ENCODE measurements at regions not wholly inside any gene's neighbourhood (a gene's known extent, or its start where the extent isn't known, plus 50 kb on each side); places are given as distances from the start of the nearest gene placed in this dataset.

DNA sequence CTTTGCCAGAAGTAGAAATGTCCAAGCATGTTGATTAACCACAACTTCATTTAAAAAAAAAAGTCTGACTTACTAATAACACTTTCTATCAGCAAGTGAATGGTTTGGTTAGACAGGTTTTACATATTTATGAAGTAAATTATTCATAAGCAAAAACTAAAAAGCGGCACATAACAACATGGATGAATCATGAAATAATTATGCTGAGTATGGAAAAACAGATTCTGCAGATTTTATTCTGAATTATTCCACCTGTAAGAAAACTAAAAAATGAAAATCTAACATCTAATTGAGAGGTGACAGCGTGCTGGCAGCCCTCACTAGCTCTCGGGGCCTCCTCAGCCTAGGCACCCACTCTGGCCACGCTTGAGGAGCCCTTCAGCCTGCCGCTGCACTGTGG lies 173.5 kb downstream of the ADAM29 start:
- TF ChIP-seq CTCF (IDR thresholded peaks at IDR 0.05), result no peak
- no peak for TF ChIP-seq POLR2A (IDR thresholded peaks at IDR 0.05)

Data from thyroid gland (tissue), 4 donors.